ENCODE measurements at regions not wholly inside any gene's neighbourhood (a gene's known extent, or its start where the extent isn't known, plus 50 kb on each side); places are given as distances from the start of the nearest gene placed in this dataset.

DNA sequence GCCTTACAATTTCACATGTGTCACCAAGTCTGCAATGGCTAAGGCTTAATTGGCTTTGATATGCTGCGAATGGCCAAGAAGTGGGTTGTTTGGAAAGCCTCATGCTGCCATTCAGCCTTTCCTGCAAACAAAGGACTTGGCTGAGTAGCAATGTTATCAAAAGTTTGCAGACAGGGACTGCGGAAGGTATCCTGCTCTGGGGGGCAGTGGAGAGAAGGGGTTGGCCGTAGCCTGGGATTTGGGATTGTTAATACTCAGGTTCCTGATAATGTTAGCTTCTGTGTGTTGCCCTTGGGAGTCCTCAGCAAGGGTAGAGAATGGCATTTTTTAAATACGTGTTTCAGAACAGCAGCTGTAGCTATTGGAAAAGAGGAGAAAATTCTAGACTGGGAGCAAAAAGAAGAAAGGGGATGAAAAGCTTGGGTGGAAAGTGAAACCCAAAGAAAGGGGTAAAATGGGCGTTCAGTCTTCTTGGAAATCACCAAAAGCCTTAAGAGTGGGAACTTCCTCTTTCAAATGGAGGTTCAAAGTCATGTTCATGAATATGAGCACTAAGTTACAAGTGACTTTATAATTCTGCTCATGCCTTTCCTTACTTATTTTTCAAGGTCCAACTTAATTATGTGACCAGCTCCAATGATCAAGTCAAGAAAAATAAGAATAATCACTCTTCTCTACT, 325.1 kb downstream of the RNF144A start (continued):
- TF ChIP-seq, protein P1, sequence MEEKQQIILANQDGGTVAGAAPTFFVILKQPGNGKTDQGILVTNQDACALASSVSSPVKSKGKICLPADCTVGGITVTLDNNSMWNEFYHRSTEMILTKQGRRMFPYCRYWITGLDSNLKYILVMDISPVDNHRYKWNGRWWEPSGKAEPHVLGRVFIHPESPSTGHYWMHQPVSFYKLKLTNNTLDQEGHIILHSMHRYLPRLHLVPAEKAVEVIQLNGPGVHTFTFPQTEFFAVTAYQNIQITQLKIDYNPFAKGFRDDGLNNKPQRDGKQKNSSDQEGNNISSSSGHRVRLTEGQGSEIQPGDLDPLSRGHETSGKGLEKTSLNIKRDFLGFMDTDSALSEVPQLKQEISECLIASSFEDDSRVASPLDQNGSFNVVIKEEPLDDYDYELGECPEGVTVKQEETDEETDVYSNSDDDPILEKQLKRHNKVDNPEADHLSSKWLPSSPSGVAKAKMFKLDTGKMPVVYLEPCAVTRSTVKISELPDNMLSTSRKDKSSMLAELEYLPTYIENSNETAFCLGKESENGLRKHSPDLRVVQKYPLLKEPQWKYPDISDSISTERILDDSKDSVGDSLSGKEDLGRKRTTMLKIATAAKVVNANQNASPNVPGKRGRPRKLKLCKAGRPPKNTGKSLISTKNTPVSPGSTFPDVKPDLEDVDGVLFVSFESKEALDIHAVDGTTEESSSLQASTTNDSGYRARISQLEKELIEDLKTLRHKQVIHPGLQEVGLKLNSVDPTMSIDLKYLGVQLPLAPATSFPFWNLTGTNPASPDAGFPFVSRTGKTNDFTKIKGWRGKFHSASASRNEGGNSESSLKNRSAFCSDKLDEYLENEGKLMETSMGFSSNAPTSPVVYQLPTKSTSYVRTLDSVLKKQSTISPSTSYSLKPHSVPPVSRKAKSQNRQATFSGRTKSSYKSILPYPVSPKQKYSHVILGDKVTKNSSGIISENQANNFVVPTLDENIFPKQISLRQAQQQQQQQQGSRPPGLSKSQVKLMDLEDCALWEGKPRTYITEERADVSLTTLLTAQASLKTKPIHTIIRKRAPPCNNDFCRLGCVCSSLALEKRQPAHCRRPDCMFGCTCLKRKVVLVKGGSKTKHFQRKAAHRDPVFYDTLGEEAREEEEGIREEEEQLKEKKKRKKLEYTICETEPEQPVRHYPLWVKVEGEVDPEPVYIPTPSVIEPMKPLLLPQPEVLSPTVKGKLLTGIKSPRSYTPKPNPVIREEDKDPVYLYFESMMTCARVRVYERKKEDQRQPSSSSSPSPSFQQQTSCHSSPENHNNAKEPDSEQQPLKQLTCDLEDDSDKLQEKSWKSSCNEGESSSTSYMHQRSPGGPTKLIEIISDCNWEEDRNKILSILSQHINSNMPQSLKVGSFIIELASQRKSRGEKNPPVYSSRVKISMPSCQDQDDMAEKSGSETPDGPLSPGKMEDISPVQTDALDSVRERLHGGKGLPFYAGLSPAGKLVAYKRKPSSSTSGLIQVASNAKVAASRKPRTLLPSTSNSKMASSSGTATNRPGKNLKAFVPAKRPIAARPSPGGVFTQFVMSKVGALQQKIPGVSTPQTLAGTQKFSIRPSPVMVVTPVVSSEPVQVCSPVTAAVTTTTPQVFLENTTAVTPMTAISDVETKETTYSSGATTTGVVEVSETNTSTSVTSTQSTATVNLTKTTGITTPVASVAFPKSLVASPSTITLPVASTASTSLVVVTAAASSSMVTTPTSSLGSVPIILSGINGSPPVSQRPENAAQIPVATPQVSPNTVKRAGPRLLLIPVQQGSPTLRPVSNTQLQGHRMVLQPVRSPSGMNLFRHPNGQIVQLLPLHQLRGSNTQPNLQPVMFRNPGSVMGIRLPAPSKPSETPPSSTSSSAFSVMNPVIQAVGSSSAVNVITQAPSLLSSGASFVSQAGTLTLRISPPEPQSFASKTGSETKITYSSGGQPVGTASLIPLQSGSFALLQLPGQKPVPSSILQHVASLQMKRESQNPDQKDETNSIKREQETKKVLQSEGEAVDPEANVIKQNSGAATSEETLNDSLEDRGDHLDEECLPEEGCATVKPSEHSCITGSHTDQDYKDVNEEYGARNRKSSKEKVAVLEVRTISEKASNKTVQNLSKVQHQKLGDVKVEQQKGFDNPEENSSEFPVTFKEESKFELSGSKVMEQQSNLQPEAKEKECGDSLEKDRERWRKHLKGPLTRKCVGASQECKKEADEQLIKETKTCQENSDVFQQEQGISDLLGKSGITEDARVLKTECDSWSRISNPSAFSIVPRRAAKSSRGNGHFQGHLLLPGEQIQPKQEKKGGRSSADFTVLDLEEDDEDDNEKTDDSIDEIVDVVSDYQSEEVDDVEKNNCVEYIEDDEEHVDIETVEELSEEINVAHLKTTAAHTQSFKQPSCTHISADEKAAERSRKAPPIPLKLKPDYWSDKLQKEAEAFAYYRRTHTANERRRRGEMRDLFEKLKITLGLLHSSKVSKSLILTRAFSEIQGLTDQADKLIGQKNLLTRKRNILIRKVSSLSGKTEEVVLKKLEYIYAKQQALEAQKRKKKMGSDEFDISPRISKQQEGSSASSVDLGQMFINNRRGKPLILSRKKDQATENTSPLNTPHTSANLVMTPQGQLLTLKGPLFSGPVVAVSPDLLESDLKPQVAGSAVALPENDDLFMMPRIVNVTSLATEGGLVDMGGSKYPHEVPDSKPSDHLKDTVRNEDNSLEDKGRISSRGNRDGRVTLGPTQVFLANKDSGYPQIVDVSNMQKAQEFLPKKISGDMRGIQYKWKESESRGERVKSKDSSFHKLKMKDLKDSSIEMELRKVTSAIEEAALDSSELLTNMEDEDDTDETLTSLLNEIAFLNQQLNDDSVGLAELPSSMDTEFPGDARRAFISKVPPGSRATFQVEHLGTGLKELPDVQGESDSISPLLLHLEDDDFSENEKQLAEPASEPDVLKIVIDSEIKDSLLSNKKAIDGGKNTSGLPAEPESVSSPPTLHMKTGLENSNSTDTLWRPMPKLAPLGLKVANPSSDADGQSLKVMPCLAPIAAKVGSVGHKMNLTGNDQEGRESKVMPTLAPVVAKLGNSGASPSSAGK (IDR thresholded peaks at IDR 0.05), result no peak
- no peak for TF ChIP-seq PYGO2 (tag; IDR thresholded peaks at IDR 0.05)
- no peak for TF ChIP-seq TRIM24 (IDR thresholded peaks at IDR 0.05)
- TF ChIP-seq MTF1 (CRISPR knock-in tag; IDR thresholded peaks at IDR 0.05; ENCODE audit: borderline replicate concordance), result no peak
- no peak for TF ChIP-seq CAMTA2 (CRISPR knock-in tag; conservative IDR thresholded peaks at IDR 0.05)

Data from K562 (cell line).